Calu3 (cell line): ENCODE measurements at regions not wholly inside any gene's neighbourhood (a gene's known extent, or its start where the extent isn't known, plus 50 kb on each side); places are given as distances from the start of the nearest gene placed in this dataset.

Experiments
- BruUV-seq: library from RNA; stranded (reverse); fragments of 400-500 nt; replicated peaks from 2 replicates; lab custom pipeline; 2021; lab: Mats Ljungman, UMichigan
- CTCF ChIA-PET: fragments of 300-600 bp; sonication (Branson Sonifier 250); formaldehyde crosslinking; loops from one replicate; lab custom pipeline; 2022; ENCODE audit warnings: antibody characterized with exemption; lab: Charles Lee
- DNase-seq: peaks from one replicate; pipeline ENCODE4 v3.0.0; 2022
- H3K27ac Mint-ChIP-seq: one replicate; pipeline ENCODE4 v1.8.0; 2022; ENCODE audit warnings: mixed read lengths; ENCODE audit not compliant: unreplicated experiment
- H3K27me3 Mint-ChIP-seq: one replicate; pipeline ENCODE4 v1.8.0; 2022; ENCODE audit warnings: mixed read lengths; ENCODE audit not compliant: unreplicated experiment
- H3K36me3 Mint-ChIP-seq: one replicate; pipeline ENCODE4 v1.8.0; 2022; ENCODE audit warnings: mild to moderate bottlenecking, moderate library complexity, mixed read lengths; ENCODE audit not compliant: insufficient read depth, unreplicated experiment
- H3K4me1 Mint-ChIP-seq: one replicate; pipeline ENCODE4 v1.8.0; 2022; ENCODE audit warnings: mild to moderate bottlenecking, low read depth, mixed read lengths; ENCODE audit not compliant: unreplicated experiment
- H3K4me3 Mint-ChIP-seq: one replicate; pipeline ENCODE4 v1.8.0; 2022; ENCODE audit warnings: mild to moderate bottlenecking, low read depth, moderate library complexity, mixed read lengths; ENCODE audit not compliant: unreplicated experiment
- H3K9me3 Mint-ChIP-seq: one replicate; pipeline ENCODE4 v1.8.0; 2022; ENCODE audit warnings: low read depth, mixed read lengths; ENCODE audit not compliant: unreplicated experiment
- intact Hi-C: fragments of 100-400 bp; cut with micrococcal nuclease; formaldehyde crosslinking; loops from one replicate; pipeline ENCODE4 v1.10.0; 2022; ENCODE audit not compliant: unreplicated experiment
- TF ChIP-seq, protein P1 (sequence below): fragments of 200-600 bp; IDR thresholded peaks from one replicate; pipeline ENCODE4 v1.8.0; 2022; ENCODE audit warnings: antibody characterized with exemption; ENCODE audit not compliant: unreplicated experiment

DNA sequence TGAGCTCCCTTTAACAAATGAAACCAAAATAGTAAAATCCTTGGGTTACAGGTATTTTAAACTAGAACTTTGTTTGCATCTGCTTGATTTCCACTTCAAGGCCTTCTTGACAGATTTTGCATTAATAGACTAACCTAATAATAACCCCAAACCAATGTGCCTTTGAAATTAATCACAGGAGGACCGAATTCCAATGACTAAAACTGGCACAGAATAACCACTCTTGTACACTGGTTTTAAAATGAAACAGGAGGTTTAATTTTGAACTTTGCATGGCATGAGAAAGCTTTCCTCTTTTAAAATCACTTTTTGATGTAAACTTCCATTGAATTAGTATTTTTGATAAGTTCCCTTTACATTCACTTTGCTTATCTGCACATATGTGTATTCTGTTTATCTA lies 269.6 kb downstream of the SLITRK5 start:
- Mint-ChIP-seq H3K27ac (no peak overlapping the region), H3K36me3 (no peaks in the 10 kb centered on the region), H3K27me3 (no peaks in the 10 kb centered on the region), H3K4me1 (no peaks in the 10 kb centered on the region), H3K4me3 (no peak overlapping the region), H3K9me3 (peaks cover 2% of the 10 kb centered on the region)
- intact Hi-C loops: no loop called here
- BruUV-seq: no TSS peak
- DNase-seq: no peak
- TF ChIP-seq, protein P1, sequence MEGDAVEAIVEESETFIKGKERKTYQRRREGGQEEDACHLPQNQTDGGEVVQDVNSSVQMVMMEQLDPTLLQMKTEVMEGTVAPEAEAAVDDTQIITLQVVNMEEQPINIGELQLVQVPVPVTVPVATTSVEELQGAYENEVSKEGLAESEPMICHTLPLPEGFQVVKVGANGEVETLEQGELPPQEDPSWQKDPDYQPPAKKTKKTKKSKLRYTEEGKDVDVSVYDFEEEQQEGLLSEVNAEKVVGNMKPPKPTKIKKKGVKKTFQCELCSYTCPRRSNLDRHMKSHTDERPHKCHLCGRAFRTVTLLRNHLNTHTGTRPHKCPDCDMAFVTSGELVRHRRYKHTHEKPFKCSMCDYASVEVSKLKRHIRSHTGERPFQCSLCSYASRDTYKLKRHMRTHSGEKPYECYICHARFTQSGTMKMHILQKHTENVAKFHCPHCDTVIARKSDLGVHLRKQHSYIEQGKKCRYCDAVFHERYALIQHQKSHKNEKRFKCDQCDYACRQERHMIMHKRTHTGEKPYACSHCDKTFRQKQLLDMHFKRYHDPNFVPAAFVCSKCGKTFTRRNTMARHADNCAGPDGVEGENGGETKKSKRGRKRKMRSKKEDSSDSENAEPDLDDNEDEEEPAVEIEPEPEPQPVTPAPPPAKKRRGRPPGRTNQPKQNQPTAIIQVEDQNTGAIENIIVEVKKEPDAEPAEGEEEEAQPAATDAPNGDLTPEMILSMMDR: no peak
- CTCF ChIA-PET: no interaction called here

DNA sequence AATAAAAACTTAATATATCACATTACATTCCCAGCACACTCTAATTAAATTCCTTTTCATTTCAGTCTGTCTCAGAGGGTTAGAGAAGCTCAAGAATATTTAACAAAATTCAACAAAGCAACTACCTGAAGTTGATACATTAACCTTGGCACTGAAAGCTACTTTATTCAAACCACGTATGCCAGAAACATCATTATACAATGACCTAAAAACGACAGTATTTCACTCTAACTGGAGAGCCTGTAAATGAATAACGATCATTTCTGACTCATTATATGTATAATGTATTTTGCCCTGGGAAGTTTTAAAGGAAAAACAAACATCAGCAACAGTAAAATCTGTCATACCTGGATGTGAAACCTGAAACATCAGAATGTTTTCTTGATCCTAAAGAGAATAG lies 270.1 kb downstream of the SLITRK5 start:
- no peak for DNase-seq
- Mint-ChIP-seq H3K9me3 (peaks cover 2% of the 10 kb centered on the region), H3K4me3 (no peak overlapping the region), H3K27me3 (no peaks in the 10 kb centered on the region), H3K4me1 (no peaks in the 10 kb centered on the region), H3K36me3 (no peaks in the 10 kb centered on the region), H3K27ac (no peak overlapping the region)
- CTCF ChIA-PET: no interaction called here
- no TSS peak for BruUV-seq
- intact Hi-C loops: no loop called here
- TF ChIP-seq, protein P1: no peak

DNA sequence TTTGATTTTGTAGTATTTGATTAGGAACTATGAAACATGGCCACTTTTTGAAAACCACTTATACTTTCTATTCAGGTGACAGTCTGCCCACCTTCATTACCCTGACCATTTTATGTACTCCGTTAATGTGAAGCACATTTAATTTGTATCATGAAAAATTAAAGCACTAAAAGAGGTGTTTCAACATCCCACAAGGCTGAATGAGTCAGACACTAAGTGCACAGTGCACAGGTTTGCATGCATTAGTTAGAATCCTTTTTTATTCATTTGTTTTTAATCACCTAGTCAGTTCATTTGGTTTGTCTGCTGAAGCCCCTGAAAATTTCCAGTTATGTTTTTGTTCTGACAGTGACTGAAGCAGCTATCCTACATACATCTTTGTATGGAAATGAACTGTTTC lies 271.0 kb downstream of the SLITRK5 start:
- no TSS peak for BruUV-seq
- CTCF ChIA-PET: no interaction called here
- Mint-ChIP-seq H3K27ac (no peak overlapping the region), H3K9me3 (peaks cover 2% of the 10 kb centered on the region), H3K27me3 (no peaks in the 10 kb centered on the region), H3K4me3 (no peak overlapping the region), H3K36me3 (no peaks in the 10 kb centered on the region), H3K4me1 (no peaks in the 10 kb centered on the region)
- DNase-seq: no peak
- intact Hi-C loops: no loop called here
- TF ChIP-seq, protein P1: no peak

DNA sequence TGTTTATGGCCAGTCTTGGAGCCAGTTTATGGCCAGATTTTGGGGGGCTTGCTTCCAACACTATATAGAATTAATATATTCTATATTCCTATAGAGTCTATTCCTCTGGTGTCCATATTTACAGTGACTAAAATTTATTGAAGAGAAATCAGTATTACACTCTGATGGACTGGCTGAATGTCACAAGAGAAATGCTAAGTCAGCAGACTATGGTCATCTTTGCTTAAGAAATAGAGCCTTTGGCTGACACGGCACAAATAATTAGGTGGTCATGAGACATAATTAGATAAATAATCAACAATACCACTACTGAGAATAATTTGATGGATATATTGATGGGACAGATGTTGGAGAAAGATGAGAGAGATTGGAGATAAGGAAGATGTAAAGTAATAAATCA lies 272.9 kb downstream of the SLITRK5 start:
- no peaks in the 10 kb centered on the region for H3K27me3 Mint-ChIP-seq
- CTCF ChIA-PET: no interaction called here
- no peak overlapping the region for H3K27ac Mint-ChIP-seq
- no peak for DNase-seq
- H3K9me3 Mint-ChIP-seq: peaks cover 2% of the 10 kb centered on the region
- no TSS peak for BruUV-seq
- no peaks in the 10 kb centered on the region for H3K4me1 Mint-ChIP-seq
- no peak overlapping the region for H3K4me3 Mint-ChIP-seq
- TF ChIP-seq, protein P1: no peak
- H3K36me3 Mint-ChIP-seq: no peaks in the 10 kb centered on the region
- intact Hi-C loops: no loop called here
